Keratinocyte (primary cell): ENCODE measurements at regions not wholly inside any gene's neighbourhood (a gene's known extent, or its start where the extent isn't known, plus 50 kb on each side); places are given as distances from the start of the nearest gene placed in this dataset.

Experiments used
- DNase-seq: peaks from one replicate; pipeline ENCODE4 v3.0.0-alpha.2; 2011; ENCODE audit warnings: low read depth, missing footprints, low spot score
- FAIRE-seq: peaks from 2 replicates; lab custom pipeline; 2011; peaks lifted over from hg19 to GRCh38; lab: Jason Lieb, UNC
- H2AFZ ChIP-seq: 2 replicates; pipeline ENCODE4 v1.6.0; 2012; ENCODE audit warnings: low read length, control low read depth, inconsistent platforms; ENCODE audit not compliant: control insufficient read depth
- H3K27ac ChIP-seq: 2 replicates; pipeline ENCODE4 v1.5.1; 2011; ENCODE audit warnings: low read length; ENCODE audit not compliant: control insufficient read depth, insufficient read depth
- H3K27me3 ChIP-seq: 3 replicates; pipeline ENCODE4 v1.6.0; 2011; ENCODE audit warnings: low read length; ENCODE audit not compliant: control insufficient read depth, insufficient read depth; ENCODE audit errors: extremely low read depth
- H3K36me3 ChIP-seq, 2 experiments: 2 replicates in 1 of 2; 3 replicates in 1 of 2; pipeline ENCODE4 v1.5.1; 2011; ENCODE audit warnings: low read length in 2 of 2, mild to moderate bottlenecking in 1 of 2; ENCODE audit not compliant: control insufficient read depth in 2 of 2, insufficient read depth in 2 of 2; ENCODE audit errors: extremely low read depth in 1 of 2
- H3K4me1 ChIP-seq: 3 replicates; pipeline ENCODE4 v1.5.1; 2011; ENCODE audit warnings: low read length; ENCODE audit not compliant: control insufficient read depth, insufficient read depth; ENCODE audit errors: extremely low read depth
- H3K4me2 ChIP-seq: 3 replicates; pipeline ENCODE4 v1.6.0; 2011; ENCODE audit warnings: low read depth, low read length; ENCODE audit not compliant: control insufficient read depth, insufficient read depth; ENCODE audit errors: extremely low read depth
- H3K4me3 ChIP-seq, 3 experiments: fragments of 200-600 bp in 1 of 3; sonication (generic) in 1 of 3; 2 replicates in 2 of 3; 3 replicates in 1 of 3; pipeline ENCODE4 v1.5.1; 2011 to 2016; ENCODE audit warnings: low read length in 3 of 3, mild to moderate bottlenecking in 3 of 3, control low read depth in 2 of 3, inconsistent platforms in 1 of 3, low read depth in 1 of 3, mixed read lengths in 1 of 3, mixed run types in 1 of 3, moderate library complexity in 1 of 3; ENCODE audit not compliant: control insufficient read depth in 2 of 3, insufficient read depth in 2 of 3; ENCODE audit errors: extremely low read depth in 1 of 3
- H3K79me2 ChIP-seq: 2 replicates; pipeline ENCODE4 v1.6.0; 2012; ENCODE audit warnings: low read length; ENCODE audit not compliant: control insufficient read depth, insufficient read depth
- H3K9ac ChIP-seq: 3 replicates; pipeline ENCODE4 v1.6.0; 2011; ENCODE audit warnings: low read length; ENCODE audit not compliant: control insufficient read depth, insufficient read depth; ENCODE audit errors: extremely low read depth
- H3K9me1 ChIP-seq: 3 replicates; pipeline ENCODE4 v1.6.0; 2011; ENCODE audit warnings: low read length; ENCODE audit not compliant: control insufficient read depth, insufficient read depth; ENCODE audit errors: extremely low read depth
- H3K9me3 ChIP-seq: 2 replicates; pipeline ENCODE4 v1.5.1; 2012; ENCODE audit warnings: low read depth, low read length; ENCODE audit not compliant: control insufficient read depth
- H4K20me1 ChIP-seq: 3 replicates; pipeline ENCODE4 v1.6.0; 2011; ENCODE audit warnings: low read length; ENCODE audit not compliant: control insufficient read depth, insufficient read depth; ENCODE audit errors: extremely low read depth
- CTCF ChIP-seq, 3 experiments: IDR thresholded peaks in 1 of 3; conservative IDR thresholded peaks in 1 of 3; optimal IDR thresholded peaks in 1 of 3; 2 replicates in 2 of 3; 3 replicates in 1 of 3; pipeline versions ENCODE3 to v1.5.1; 2011; ENCODE audit warnings: low read length in 3 of 3, mild to moderate bottlenecking in 3 of 3, moderate library complexity in 2 of 3, control low read depth in 1 of 3, inconsistent platforms in 1 of 3; ENCODE audit not compliant: insufficient read depth in 2 of 3; ENCODE audit errors: extremely low read depth in 1 of 3
- EZH2 ChIP-seq: IDR thresholded peaks from one replicate; pipeline ENCODE4 v1.6.1; 2012; ENCODE audit warnings: inconsistent platforms, mild to moderate bottlenecking, low read length, moderate library complexity
- dilution Hi-C: fragments of 300-500 bp; cut with MboI; formaldehyde crosslinking; loops from one replicate; pipeline ENCODE4 v1.7.0; 2020; ENCODE audit warnings: low sequenced_read_pairs; ENCODE audit not compliant: extremely low pct_ligation_motif_present

GRCh38 chr2:387980-388421, 100.1 kb upstream of the ALKAL2 start:
- DNase-seq (no peak), FAIRE-seq (no peak)
- Histone ChIP-seq H3K4me1 (peaks cover 11% of the 10 kb centered on the region), H3K79me2 (no peaks in the 10 kb centered on the region), H3K4me3 (no peak overlapping the region), H3K9me1 (no peaks in the 10 kb centered on the region), H3K9ac (no peak overlapping the region), H4K20me1 (no peaks in the 10 kb centered on the region), H3K27ac (no peak overlapping the region), H3K36me3 (no peaks in the 10 kb centered on the region), H2AFZ (no peak overlapping the region), H3K4me2 (no peak overlapping the region), H3K27me3 (no peaks in the 10 kb centered on the region), H3K9me3 (peaks cover 5% of the 10 kb centered on the region)
- dilution Hi-C loops, result no loop called here
- TF ChIP-seq CTCF (optimal IDR thresholded peaks at IDR 0.05 in 1 of 3, IDR thresholded peaks at IDR 0.05 in 1 of 3, conservative IDR thresholded peaks at IDR 0.05 in 1 of 3; ENCODE audit: extremely low read depth in 1 of 3, insufficient read depth in 2 of 3, low read length in 3 of 3) (no peak), EZH2 (no peak)

- Histone ChIP-seq H3K27ac (no peak overlapping the region), H3K79me2 (no peaks in the 10 kb centered on the region), H3K27me3 (no peaks in the 10 kb centered on the region), H3K9me1 (no peaks in the 10 kb centered on the region), H3K4me1 (peaks cover 2% of the 10 kb centered on the region), H3K4me2 (no peak overlapping the region), H3K9ac (no peak overlapping the region), H4K20me1 (no peaks in the 10 kb centered on the region), H3K36me3 (no peaks in the 10 kb centered on the region), H3K9me3 (peaks cover 5% of the 10 kb centered on the region), H3K4me3 (no peak overlapping the region), H2AFZ (no peak overlapping the region)
- no peak for DNase-seq
- dilution Hi-C loops, result no loop called here
- FAIRE-seq, result no peak
- no peak for TF ChIP-seq EZH2
- no peak for TF ChIP-seq CTCF (optimal IDR thresholded peaks at IDR 0.05 in 1 of 3, IDR thresholded peaks at IDR 0.05 in 1 of 3, conservative IDR thresholded peaks at IDR 0.05 in 1 of 3; ENCODE audit: extremely low read depth in 1 of 3, insufficient read depth in 2 of 3, low read length in 3 of 3)
These were observed 98.7 kb upstream of the ALKAL2 start for GRCh38 chr2:386406-387103.
